ENCODE measurements at regions not wholly inside any gene's neighbourhood (a gene's known extent, or its start where the extent isn't known, plus 50 kb on each side); places are given as distances from the start of the nearest gene placed in this dataset.

GRCh38 chr5:113792806-113793205, 279.3 kb downstream of the YTHDC2 start:
- no peak for TF ChIP-seq POLR2AphosphoS5 (IDR thresholded peaks at IDR 0.05; ENCODE audit: low read depth)
- Histone ChIP-seq H3K4me3 (replicated peaks; ENCODE audit: insufficient read depth, low read length) (no peak overlapping the region), H3K27me3 (ENCODE audit: insufficient read depth, poor library complexity, severe bottlenecking) (no peaks in the 10 kb centered on the region), H3K27ac (replicated peaks) (no peak overlapping the region)
- DNase-seq (ENCODE audit: low read depth in 1 of 2, low spot score in 1 of 2), result no peak

- Histone ChIP-seq H3K4me3 (replicated peaks; ENCODE audit: insufficient read depth, low read length) (no peak overlapping the region), H3K27ac (replicated peaks) (no peak overlapping the region), H3K27me3 (ENCODE audit: insufficient read depth, poor library complexity, severe bottlenecking) (no peaks in the 10 kb centered on the region)
- no peak for TF ChIP-seq POLR2AphosphoS5 (IDR thresholded peaks at IDR 0.05; ENCODE audit: low read depth)
- no peak for TF ChIP-seq GABPA (IDR thresholded peaks at IDR 0.05; ENCODE audit: low read depth)
- TF ChIP-seq, protein P1, sequence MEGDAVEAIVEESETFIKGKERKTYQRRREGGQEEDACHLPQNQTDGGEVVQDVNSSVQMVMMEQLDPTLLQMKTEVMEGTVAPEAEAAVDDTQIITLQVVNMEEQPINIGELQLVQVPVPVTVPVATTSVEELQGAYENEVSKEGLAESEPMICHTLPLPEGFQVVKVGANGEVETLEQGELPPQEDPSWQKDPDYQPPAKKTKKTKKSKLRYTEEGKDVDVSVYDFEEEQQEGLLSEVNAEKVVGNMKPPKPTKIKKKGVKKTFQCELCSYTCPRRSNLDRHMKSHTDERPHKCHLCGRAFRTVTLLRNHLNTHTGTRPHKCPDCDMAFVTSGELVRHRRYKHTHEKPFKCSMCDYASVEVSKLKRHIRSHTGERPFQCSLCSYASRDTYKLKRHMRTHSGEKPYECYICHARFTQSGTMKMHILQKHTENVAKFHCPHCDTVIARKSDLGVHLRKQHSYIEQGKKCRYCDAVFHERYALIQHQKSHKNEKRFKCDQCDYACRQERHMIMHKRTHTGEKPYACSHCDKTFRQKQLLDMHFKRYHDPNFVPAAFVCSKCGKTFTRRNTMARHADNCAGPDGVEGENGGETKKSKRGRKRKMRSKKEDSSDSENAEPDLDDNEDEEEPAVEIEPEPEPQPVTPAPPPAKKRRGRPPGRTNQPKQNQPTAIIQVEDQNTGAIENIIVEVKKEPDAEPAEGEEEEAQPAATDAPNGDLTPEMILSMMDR (IDR thresholded peaks at IDR 0.05; ENCODE audit: insufficient read depth, low read length), result no peak
- TF ChIP-seq, protein P2, sequence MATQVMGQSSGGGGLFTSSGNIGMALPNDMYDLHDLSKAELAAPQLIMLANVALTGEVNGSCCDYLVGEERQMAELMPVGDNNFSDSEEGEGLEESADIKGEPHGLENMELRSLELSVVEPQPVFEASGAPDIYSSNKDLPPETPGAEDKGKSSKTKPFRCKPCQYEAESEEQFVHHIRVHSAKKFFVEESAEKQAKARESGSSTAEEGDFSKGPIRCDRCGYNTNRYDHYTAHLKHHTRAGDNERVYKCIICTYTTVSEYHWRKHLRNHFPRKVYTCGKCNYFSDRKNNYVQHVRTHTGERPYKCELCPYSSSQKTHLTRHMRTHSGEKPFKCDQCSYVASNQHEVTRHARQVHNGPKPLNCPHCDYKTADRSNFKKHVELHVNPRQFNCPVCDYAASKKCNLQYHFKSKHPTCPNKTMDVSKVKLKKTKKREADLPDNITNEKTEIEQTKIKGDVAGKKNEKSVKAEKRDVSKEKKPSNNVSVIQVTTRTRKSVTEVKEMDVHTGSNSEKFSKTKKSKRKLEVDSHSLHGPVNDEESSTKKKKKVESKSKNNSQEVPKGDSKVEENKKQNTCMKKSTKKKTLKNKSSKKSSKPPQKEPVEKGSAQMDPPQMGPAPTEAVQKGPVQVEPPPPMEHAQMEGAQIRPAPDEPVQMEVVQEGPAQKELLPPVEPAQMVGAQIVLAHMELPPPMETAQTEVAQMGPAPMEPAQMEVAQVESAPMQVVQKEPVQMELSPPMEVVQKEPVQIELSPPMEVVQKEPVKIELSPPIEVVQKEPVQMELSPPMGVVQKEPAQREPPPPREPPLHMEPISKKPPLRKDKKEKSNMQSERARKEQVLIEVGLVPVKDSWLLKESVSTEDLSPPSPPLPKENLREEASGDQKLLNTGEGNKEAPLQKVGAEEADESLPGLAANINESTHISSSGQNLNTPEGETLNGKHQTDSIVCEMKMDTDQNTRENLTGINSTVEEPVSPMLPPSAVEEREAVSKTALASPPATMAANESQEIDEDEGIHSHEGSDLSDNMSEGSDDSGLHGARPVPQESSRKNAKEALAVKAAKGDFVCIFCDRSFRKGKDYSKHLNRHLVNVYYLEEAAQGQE (IDR thresholded peaks at IDR 0.05; ENCODE audit: insufficient replicate concordance, low read depth), result no peak
- TF ChIP-seq SPI1 (IDR thresholded peaks at IDR 0.05; ENCODE audit: borderline replicate concordance, low read depth), result no peak
- no peak for DNase-seq (ENCODE audit: low read depth in 1 of 2, low spot score in 1 of 2)
Observed at GRCh38 chr5:113794981-113795380, 281.5 kb downstream of the YTHDC2 start.

DNA sequence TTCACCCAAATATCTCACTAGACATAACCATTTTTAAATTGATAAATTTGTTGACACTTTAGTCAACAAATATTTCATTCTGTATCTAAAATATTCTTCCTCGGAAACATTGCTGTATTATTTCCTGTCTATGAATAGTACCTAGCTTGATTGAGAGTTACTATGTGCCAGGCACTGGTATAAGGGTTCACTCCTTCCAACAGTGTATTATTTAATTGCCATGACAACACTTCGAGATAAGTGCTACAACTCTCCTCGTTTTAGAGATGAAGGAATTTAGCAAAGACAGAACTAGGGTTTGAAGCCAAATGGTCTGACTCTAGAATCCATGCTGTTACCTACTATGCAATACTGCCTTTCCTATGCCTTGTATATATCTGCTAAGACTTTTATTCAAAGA, 287.2 kb downstream of the YTHDC2 start:
- H3K27ac ChIP-seq (replicated peaks), result no peak overlapping the region
- no peak for DNase-seq (ENCODE audit: low read depth in 1 of 2, low spot score in 1 of 2)
- TF ChIP-seq GABPA (IDR thresholded peaks at IDR 0.05; ENCODE audit: low read depth) (no peak), POLR2AphosphoS5 (IDR thresholded peaks at IDR 0.05; ENCODE audit: low read depth) (no peak), SPI1 (IDR thresholded peaks at IDR 0.05; ENCODE audit: borderline replicate concordance, low read depth) (no peak)
- TF ChIP-seq, protein P1 (IDR thresholded peaks at IDR 0.05; ENCODE audit: insufficient read depth, low read length), result no peak
- TF ChIP-seq, protein P2 (IDR thresholded peaks at IDR 0.05; ENCODE audit: insufficient replicate concordance, low read depth), result no peak
- H3K27me3 ChIP-seq (ENCODE audit: insufficient read depth, poor library complexity, severe bottlenecking), result no peaks in the 10 kb centered on the region
- H3K4me3 ChIP-seq (replicated peaks; ENCODE audit: insufficient read depth, low read length), result no peak overlapping the region

GRCh38 chr5:113804264-113804663, 290.8 kb downstream of the YTHDC2 start:
- no peak for TF ChIP-seq GABPA (IDR thresholded peaks at IDR 0.05; ENCODE audit: low read depth)
- no peak for TF ChIP-seq POLR2AphosphoS5 (IDR thresholded peaks at IDR 0.05; ENCODE audit: low read depth)
- TF ChIP-seq, protein P2 (IDR thresholded peaks at IDR 0.05; ENCODE audit: insufficient replicate concordance, low read depth), result no peak
- TF ChIP-seq, protein P1 (IDR thresholded peaks at IDR 0.05; ENCODE audit: insufficient read depth, low read length), result no peak
- no peak for TF ChIP-seq SPI1 (IDR thresholded peaks at IDR 0.05; ENCODE audit: borderline replicate concordance, low read depth)
- no peak for DNase-seq (ENCODE audit: low read depth in 1 of 2, low spot score in 1 of 2)
- H3K27me3 ChIP-seq (ENCODE audit: insufficient read depth, poor library complexity, severe bottlenecking), result no peaks in the 10 kb centered on the region
- no peak overlapping the region for H3K27ac ChIP-seq (replicated peaks)
- no peak overlapping the region for H3K4me3 ChIP-seq (replicated peaks; ENCODE audit: insufficient read depth, low read length)

Data from HL-60 (cell line).